Glutamatergic neuron (in vitro differentiated cells): ENCODE measurements at regions not wholly inside any gene's neighbourhood (a gene's known extent, or its start where the extent isn't known, plus 50 kb on each side); places are given as distances from the start of the nearest gene placed in this dataset.

Source experiments
- DNase-seq: peaks from one replicate; pipeline ENCODE4 v3.0.0; 2022
- H3K27ac Mint-ChIP-seq: one replicate; pipeline ENCODE4 v1.8.0; 2020; ENCODE audit warnings: mild to moderate bottlenecking, mixed read lengths, inconsistent platforms; ENCODE audit not compliant: unreplicated experiment
- H3K27me3 Mint-ChIP-seq: one replicate; pipeline ENCODE4 v1.8.0; 2020; ENCODE audit warnings: mild to moderate bottlenecking, moderate library complexity, mixed read lengths, inconsistent platforms; ENCODE audit not compliant: unreplicated experiment
- H3K36me3 Mint-ChIP-seq: one replicate; pipeline ENCODE4 v1.8.0; 2020; ENCODE audit warnings: mild to moderate bottlenecking, mixed read lengths, inconsistent platforms; ENCODE audit not compliant: unreplicated experiment
- H3K4me1 Mint-ChIP-seq: one replicate; pipeline ENCODE4 v1.8.0; 2020; ENCODE audit warnings: mild to moderate bottlenecking, low read depth, mixed read lengths, inconsistent platforms; ENCODE audit not compliant: unreplicated experiment
- H3K4me3 Mint-ChIP-seq: one replicate; pipeline ENCODE4 v1.8.0; 2020; ENCODE audit warnings: mild to moderate bottlenecking, mixed read lengths, inconsistent platforms; ENCODE audit not compliant: unreplicated experiment
- H3K9me3 Mint-ChIP-seq: one replicate; pipeline ENCODE4 v1.8.0; 2020; ENCODE audit warnings: mild to moderate bottlenecking, moderate library complexity, mixed read lengths, inconsistent platforms; ENCODE audit not compliant: unreplicated experiment
- CTCF ChIP-seq: fragments of 200-600 bp; sonication (generic); IDR thresholded peaks from one replicate; pipeline ENCODE4 v1.5.0; 2021; ENCODE audit not compliant: partially characterized antibody, unreplicated experiment

GRCh38 chr5:120358949-120359348 lies 105.2 kb upstream of the PRR16 start:
- no peak for DNase-seq
- no peaks in the 10 kb centered on the region for H3K36me3 Mint-ChIP-seq
- H3K4me3 Mint-ChIP-seq = no peak overlapping the region
- H3K27me3 Mint-ChIP-seq = no peaks in the 10 kb centered on the region
- no peak overlapping the region for H3K27ac Mint-ChIP-seq
- H3K9me3 Mint-ChIP-seq = no peaks in the 10 kb centered on the region
- TF ChIP-seq CTCF = no peak
- no peaks in the 10 kb centered on the region for H3K4me1 Mint-ChIP-seq

- no peak for DNase-seq
- no peak for TF ChIP-seq CTCF
- H3K36me3 Mint-ChIP-seq = no peaks in the 10 kb centered on the region
- H3K4me3 Mint-ChIP-seq = no peak overlapping the region
- H3K27me3 Mint-ChIP-seq = no peaks in the 10 kb centered on the region
- no peaks in the 10 kb centered on the region for H3K4me1 Mint-ChIP-seq
- no peak overlapping the region for H3K27ac Mint-ChIP-seq
- H3K9me3 Mint-ChIP-seq = no peaks in the 10 kb centered on the region
Observed at GRCh38 chr5:120361941-120362340, 102.2 kb upstream of the PRR16 start.

- no peak for TF ChIP-seq CTCF
Observed at GRCh38 chr5:120362426-120362825, 101.7 kb upstream of the PRR16 start.

GRCh38 chr5:120365656-120366446 lies 98.2 kb upstream of the PRR16 start:
- H3K4me1 Mint-ChIP-seq = no peaks in the 10 kb centered on the region
- no peak for TF ChIP-seq CTCF
- no peak overlapping the region for H3K4me3 Mint-ChIP-seq
- H3K9me3 Mint-ChIP-seq = no peaks in the 10 kb centered on the region
- H3K27ac Mint-ChIP-seq = no peak overlapping the region
- H3K36me3 Mint-ChIP-seq = no peaks in the 10 kb centered on the region
- no peak for DNase-seq
- H3K27me3 Mint-ChIP-seq = no peaks in the 10 kb centered on the region

More at GRCh38 chr5:120362426-120362825, 101.7 kb upstream of the PRR16 start:
- H3K36me3 Mint-ChIP-seq = no peaks in the 10 kb centered on the region
- H3K4me1 Mint-ChIP-seq = no peaks in the 10 kb centered on the region
- no peaks in the 10 kb centered on the region for H3K27me3 Mint-ChIP-seq
- no peak for DNase-seq
- H3K27ac Mint-ChIP-seq = no peak overlapping the region
- no peaks in the 10 kb centered on the region for H3K9me3 Mint-ChIP-seq
- no peak overlapping the region for H3K4me3 Mint-ChIP-seq

GRCh38 chr5:120367896-120368634 lies 96.0 kb upstream of the PRR16 start:
- TF ChIP-seq CTCF = no peak
- Mint-ChIP-seq H3K36me3 (no peaks in the 10 kb centered on the region), H3K27ac (no peak overlapping the region), H3K9me3 (peaks cover 2% of the 10 kb centered on the region), H3K4me3 (no peak overlapping the region), H3K27me3 (no peaks in the 10 kb centered on the region), H3K4me1 (no peaks in the 10 kb centered on the region)
- no peak for DNase-seq
